HL-60 (cell line): ENCODE measurements at regions not wholly inside any gene's neighbourhood (a gene's known extent, or its start where the extent isn't known, plus 50 kb on each side); places are given as distances from the start of the nearest gene placed in this dataset.

Experiments used
- GABPA ChIP-seq: IDR thresholded peaks from 2 replicates; pipeline ENCODE4 v1.6.1; 2012; ENCODE audit warnings: low read depth
- POLR2AphosphoS5 ChIP-seq: IDR thresholded peaks from 2 replicates; pipeline ENCODE4 v1.6.1; 2012; ENCODE audit warnings: low read depth
- TF ChIP-seq, protein P1 (sequence below): IDR thresholded peaks from one replicate; pipeline ENCODE4 v1.5.1; 2011; ENCODE audit warnings: low read length, control low read depth, inconsistent platforms; ENCODE audit not compliant: insufficient read depth
- TF ChIP-seq, protein P2 (sequence below): IDR thresholded peaks from 2 replicates; pipeline ENCODE4 v1.6.1; 2012; ENCODE audit warnings: low read depth; ENCODE audit not compliant: insufficient replicate concordance

DNA sequence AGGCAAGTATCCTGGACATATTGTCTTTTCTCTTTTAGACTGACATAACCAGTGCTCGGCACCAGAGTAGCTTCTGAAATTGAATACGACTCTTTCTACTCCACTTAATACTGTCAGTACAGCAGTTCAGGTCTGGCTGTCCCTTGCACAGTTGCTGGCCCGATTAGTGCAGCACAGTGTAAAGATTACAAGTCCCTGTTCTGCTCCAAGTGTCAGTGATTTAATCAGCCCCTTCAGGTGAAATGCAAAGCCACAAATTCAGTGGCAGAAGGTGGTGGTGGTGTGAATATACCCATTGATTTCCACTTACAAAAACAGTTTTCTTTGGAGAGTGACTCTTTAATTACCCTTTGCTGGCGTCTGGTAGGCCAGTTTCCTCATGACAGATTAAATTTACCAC, 545.4 kb downstream of the ADGRL2 start:
- TF ChIP-seq, protein P1, sequence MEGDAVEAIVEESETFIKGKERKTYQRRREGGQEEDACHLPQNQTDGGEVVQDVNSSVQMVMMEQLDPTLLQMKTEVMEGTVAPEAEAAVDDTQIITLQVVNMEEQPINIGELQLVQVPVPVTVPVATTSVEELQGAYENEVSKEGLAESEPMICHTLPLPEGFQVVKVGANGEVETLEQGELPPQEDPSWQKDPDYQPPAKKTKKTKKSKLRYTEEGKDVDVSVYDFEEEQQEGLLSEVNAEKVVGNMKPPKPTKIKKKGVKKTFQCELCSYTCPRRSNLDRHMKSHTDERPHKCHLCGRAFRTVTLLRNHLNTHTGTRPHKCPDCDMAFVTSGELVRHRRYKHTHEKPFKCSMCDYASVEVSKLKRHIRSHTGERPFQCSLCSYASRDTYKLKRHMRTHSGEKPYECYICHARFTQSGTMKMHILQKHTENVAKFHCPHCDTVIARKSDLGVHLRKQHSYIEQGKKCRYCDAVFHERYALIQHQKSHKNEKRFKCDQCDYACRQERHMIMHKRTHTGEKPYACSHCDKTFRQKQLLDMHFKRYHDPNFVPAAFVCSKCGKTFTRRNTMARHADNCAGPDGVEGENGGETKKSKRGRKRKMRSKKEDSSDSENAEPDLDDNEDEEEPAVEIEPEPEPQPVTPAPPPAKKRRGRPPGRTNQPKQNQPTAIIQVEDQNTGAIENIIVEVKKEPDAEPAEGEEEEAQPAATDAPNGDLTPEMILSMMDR, result no peak
- TF ChIP-seq, protein P2, sequence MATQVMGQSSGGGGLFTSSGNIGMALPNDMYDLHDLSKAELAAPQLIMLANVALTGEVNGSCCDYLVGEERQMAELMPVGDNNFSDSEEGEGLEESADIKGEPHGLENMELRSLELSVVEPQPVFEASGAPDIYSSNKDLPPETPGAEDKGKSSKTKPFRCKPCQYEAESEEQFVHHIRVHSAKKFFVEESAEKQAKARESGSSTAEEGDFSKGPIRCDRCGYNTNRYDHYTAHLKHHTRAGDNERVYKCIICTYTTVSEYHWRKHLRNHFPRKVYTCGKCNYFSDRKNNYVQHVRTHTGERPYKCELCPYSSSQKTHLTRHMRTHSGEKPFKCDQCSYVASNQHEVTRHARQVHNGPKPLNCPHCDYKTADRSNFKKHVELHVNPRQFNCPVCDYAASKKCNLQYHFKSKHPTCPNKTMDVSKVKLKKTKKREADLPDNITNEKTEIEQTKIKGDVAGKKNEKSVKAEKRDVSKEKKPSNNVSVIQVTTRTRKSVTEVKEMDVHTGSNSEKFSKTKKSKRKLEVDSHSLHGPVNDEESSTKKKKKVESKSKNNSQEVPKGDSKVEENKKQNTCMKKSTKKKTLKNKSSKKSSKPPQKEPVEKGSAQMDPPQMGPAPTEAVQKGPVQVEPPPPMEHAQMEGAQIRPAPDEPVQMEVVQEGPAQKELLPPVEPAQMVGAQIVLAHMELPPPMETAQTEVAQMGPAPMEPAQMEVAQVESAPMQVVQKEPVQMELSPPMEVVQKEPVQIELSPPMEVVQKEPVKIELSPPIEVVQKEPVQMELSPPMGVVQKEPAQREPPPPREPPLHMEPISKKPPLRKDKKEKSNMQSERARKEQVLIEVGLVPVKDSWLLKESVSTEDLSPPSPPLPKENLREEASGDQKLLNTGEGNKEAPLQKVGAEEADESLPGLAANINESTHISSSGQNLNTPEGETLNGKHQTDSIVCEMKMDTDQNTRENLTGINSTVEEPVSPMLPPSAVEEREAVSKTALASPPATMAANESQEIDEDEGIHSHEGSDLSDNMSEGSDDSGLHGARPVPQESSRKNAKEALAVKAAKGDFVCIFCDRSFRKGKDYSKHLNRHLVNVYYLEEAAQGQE, result no peak
- no peak for TF ChIP-seq POLR2AphosphoS5
- no peak for TF ChIP-seq GABPA
